Stomach (tissue), 8 donors: ENCODE measurements at regions not wholly inside any gene's neighbourhood (a gene's known extent, or its start where the extent isn't known, plus 50 kb on each side); places are given as distances from the start of the nearest gene placed in this dataset.

ENCODE experiments used
- DNase-seq, 2 donors: peaks; one replicate each; pipeline versions ENCODE4 v3.0.0 to v3.0.0-alpha.2; 2013 to 2019
- H3K27ac ChIP-seq, 5 donors: fragments of 200-600 bp in 4 of 5; sonication (generic) in 4 of 5; one replicate each; pipeline ENCODE4 v1.5.1; 2013 to 2019; ENCODE audit warnings: mild to moderate bottlenecking in 1 of 5, moderate library complexity in 1 of 5
- H3K27me3 ChIP-seq, 3 donors: fragments of 200-600 bp; sonication (generic); one replicate each; pipeline ENCODE4 v1.5.1; 2017 to 2019; ENCODE audit warnings: mixed run types in 1 of 3
- H3K36me3 ChIP-seq, 4 donors: fragments of 200-600 bp; sonication (generic); 1 replicate in 3 of 4; 2 replicates in 1 of 4; pipeline ENCODE4 v1.5.1; 2016 to 2019
- H3K4me1 ChIP-seq, 4 donors: fragments of 200-600 bp; sonication (generic); one replicate each; pipeline ENCODE4 v1.5.1; 2016 to 2019
- H3K4me3 ChIP-seq, 4 donors: fragments of 200-600 bp; sonication (generic) in 3 of 4; one replicate each; pipeline ENCODE4 v1.5.1; 2016 to 2019; ENCODE audit warnings: mild to moderate bottlenecking in 1 of 4
- H3K9me3 ChIP-seq, 4 donors: fragments of 200-600 bp; sonication (generic); one replicate each; pipeline ENCODE4 v1.5.1; 2016 to 2019
- CTCF ChIP-seq, 7 experiments: fragments of 450-650 bp in 4 of 7; fragments of 200-600 bp in 3 of 7; sonication (generic) in 3 of 7; IDR thresholded peaks; one replicate each; pipeline ENCODE4 v1.5.1; 2016 to 2019; ENCODE audit warnings: antibody characterized with exemption in 7 of 7, control low read depth in 2 of 7, mild to moderate bottlenecking in 1 of 7
- EP300 ChIP-seq: sonication (generic); formaldehyde crosslinking; IDR thresholded peaks from one replicate; pipeline ENCODE4 v1.6.1; 2017; ENCODE audit warnings: antibody characterized with exemption
- POLR2A ChIP-seq, 4 donors: fragments of 450-650 bp; IDR thresholded peaks; one replicate each; pipeline ENCODE4 v1.6.1; 2016; ENCODE audit warnings: antibody characterized with exemption in 4 of 4, control low read depth in 2 of 4, mild to moderate bottlenecking in 1 of 4, moderate library complexity in 1 of 4
- POLR2AphosphoS5 ChIP-seq, 3 donors: sonication (generic); formaldehyde crosslinking; IDR thresholded peaks; one replicate each; pipeline ENCODE4 v1.6.1; 2016; ENCODE audit warnings: antibody characterized with exemption in 3 of 3
- WGBS, 5 donors: extraction: QIAGEN DNeasy Blood & Tissue Kit in 3 of 5; methylation state at CpG; one replicate each; pipeline versions ENCODE4 v1.1.5 to v1.1.7; 2013 to 2018; 5-methylcytosine and 5-hydroxymethylcytosine counted together
- intact Hi-C: fragments of 100-400 bp; cut with DNase I; formaldehyde crosslinking; loops from one replicate; pipeline ENCODE4 v1.15.1; 2023; ENCODE audit warnings: low total_unique reads
- donor health status: healthy with polysubstance abuse.
- donor health status: Bipolar disorder and iron deficiency.
- donor health status: healthy.

GRCh38 chr1:80164150-80164549 is 1157.6 kb upstream of the ADGRL4 start:
- H3K4me1 ChIP-seq: no peaks in the 10 kb centered on the region
- DNase-seq: no peak
- TF ChIP-seq EP300 (no peak), POLR2A (IDR thresholded peaks at IDR 0.05) (no peak), CTCF (IDR thresholded peaks at IDR 0.05) (no peak), POLR2AphosphoS5 (IDR thresholded peaks at IDR 0.05) (no peak)
- intact Hi-C loops: no loop called here
- H3K9me3 ChIP-seq: no peaks in the 10 kb centered on the region
- H3K36me3 ChIP-seq: no peaks in the 10 kb centered on the region
- H3K27ac ChIP-seq: no peak overlapping the region
- H3K27me3 ChIP-seq: no peaks in the 10 kb centered on the region
- no peak overlapping the region for H3K4me3 ChIP-seq

DNA sequence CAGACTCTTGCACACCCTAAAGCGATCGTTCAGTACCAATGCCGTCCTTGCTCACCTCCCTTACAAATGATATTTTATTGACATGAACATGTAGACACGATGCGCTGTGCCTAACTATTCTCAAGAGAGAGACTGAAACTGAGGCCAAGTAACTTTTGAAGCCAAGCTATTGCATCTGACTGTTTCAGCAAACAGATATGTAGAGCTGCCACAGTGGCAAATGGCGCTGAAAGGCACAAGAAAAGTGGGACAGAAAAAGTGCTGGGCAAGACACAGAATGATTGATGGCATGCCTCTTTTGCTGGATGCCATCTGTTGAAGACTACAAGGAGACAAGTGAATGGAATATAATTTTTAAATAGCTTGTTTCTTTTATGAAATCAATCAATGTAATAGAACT is 1157.2 kb upstream of the ADGRL4 start:
- no peaks in the 10 kb centered on the region for H3K9me3 ChIP-seq
- no peak for TF ChIP-seq POLR2A (IDR thresholded peaks at IDR 0.05)
- TF ChIP-seq POLR2AphosphoS5 (IDR thresholded peaks at IDR 0.05): no peak
- TF ChIP-seq CTCF (IDR thresholded peaks at IDR 0.05): no peak
- TF ChIP-seq EP300: no peak
- H3K36me3 ChIP-seq: no peaks in the 10 kb centered on the region
- no peak overlapping the region for H3K27ac ChIP-seq
- H3K4me1 ChIP-seq: no peaks in the 10 kb centered on the region
- 91 to 94% (median 94%) methylated on average over 6 of the region's 6 CpGs for WGBS, 5 donors
- intact Hi-C loops: no loop called here
- H3K4me3 ChIP-seq: no peak overlapping the region
- DNase-seq: no peak
- H3K27me3 ChIP-seq: no peaks in the 10 kb centered on the region

DNA sequence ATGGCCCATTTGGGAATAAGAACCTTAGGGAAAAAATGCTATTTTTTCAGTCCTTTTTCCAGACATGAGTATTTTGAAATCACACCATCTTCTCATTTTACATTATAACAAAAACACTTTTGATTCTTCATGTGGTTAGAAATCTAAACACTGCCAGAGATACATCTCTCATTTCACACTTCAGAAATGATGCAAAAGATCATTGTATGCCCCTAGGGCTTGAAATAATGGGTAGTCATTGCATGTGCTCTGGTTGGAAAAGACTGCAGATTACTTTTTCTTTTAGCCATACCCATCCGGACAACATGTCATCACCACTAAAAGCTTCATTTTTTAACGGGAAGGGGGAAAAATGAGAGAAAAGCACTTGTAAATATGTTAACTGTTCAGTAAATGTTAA is 1152.2 kb upstream of the ADGRL4 start:
- Histone ChIP-seq H3K4me1 (no peaks in the 10 kb centered on the region), H3K27me3 (no peaks in the 10 kb centered on the region), H3K36me3 (no peaks in the 10 kb centered on the region), H3K4me3 (no peak overlapping the region), H3K9me3 (peaks cover 0 to 5% (median 0%) of the 10 kb centered on the region in 4 donors), H3K27ac (no peak overlapping the region)
- intact Hi-C loops: no loop called here
- no peak for DNase-seq
- 83 to 90% (median 87%) methylated on average over 2 of the region's 2 CpGs for WGBS, 5 donors
- no peak for TF ChIP-seq CTCF (IDR thresholded peaks at IDR 0.05)
- no peak for TF ChIP-seq POLR2AphosphoS5 (IDR thresholded peaks at IDR 0.05)
- TF ChIP-seq POLR2A (IDR thresholded peaks at IDR 0.05): no peak
- no peak for TF ChIP-seq EP300

DNA sequence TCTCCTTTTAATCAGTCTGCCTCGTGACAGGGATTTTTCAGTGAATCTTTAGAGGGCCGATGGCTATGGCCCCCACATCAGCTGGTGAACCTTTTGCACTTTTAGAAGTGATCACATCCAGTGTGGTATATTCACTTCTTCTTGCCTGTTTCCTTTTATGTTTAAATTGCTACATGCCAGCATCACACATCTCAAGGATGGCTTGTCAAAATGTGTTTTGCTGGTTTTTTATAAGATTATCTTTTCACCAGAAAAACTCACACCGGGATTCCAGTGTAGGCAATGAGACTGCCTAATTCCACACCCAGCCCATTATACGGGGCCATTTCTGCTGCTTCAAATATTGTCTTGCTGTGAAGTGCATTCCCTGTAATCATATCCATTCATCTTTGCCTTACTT is 1151.7 kb upstream of the ADGRL4 start:
- WGBS, 5 donors: 84 to 92% (median 87%) methylated on average over 4 of the region's 4 CpGs
- Histone ChIP-seq H3K36me3 (no peaks in the 10 kb centered on the region), H3K4me3 (no peak overlapping the region), H3K4me1 (no peaks in the 10 kb centered on the region), H3K27me3 (no peaks in the 10 kb centered on the region), H3K27ac (no peak overlapping the region), H3K9me3 (peaks cover 0 to 7% (median 0%) of the 10 kb centered on the region in 4 donors)
- no peak for DNase-seq
- intact Hi-C loops: no loop called here
- no peak for TF ChIP-seq POLR2A (IDR thresholded peaks at IDR 0.05)
- no peak for TF ChIP-seq CTCF (IDR thresholded peaks at IDR 0.05)
- no peak for TF ChIP-seq POLR2AphosphoS5 (IDR thresholded peaks at IDR 0.05)
- no peak for TF ChIP-seq EP300
